Hindlimb muscle (tissue), 1 donor: ENCODE measurements at regions not wholly inside any gene's neighbourhood (a gene's known extent, or its start where the extent isn't known, plus 50 kb on each side); places are given as distances from the start of the nearest gene placed in this dataset.
"Not testable (repeated sequence)": the region's sequence is repeated elsewhere in the genome, so short reads cannot be mapped to it uniquely, and the experiment has no call there.

Experiments used
- DNase-seq: peaks from one replicate; pipeline ENCODE4 v3.0.0-alpha.2; 2013

- DNase-seq: peak; percentile 54
Observed at GRCh38 chrX:155819966-155820491, 61.1 kb upstream of the VAMP7 start.

- DNase-seq: no peak
Observed at GRCh38 chrX:155819525-155819924, 61.6 kb upstream of the VAMP7 start.

GRCh38 chrX:155814391-155814790, 66.8 kb upstream of the VAMP7 start:
- DNase-seq: not testable (repeated sequence)

DNA sequence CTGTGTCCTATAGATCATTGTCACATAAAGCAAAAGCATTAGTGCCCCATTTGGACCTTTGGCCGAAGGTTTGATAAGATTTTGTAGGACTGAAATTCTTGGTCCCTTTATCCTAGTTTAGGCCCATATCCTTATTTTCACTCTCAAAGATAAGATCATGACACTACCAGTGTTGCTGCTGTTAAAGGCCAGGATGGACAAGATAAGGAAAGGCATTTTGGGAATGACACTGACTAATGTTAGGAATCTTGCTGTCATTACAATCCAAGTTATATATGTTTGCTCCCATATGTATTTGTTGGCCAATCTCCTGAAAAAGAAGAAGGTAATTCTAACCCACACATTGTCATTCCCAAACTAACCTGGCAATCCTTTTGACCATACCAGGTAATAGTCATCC, 101.3 kb upstream of the VAMP7 start:
- DNase-seq: no peak

DNA sequence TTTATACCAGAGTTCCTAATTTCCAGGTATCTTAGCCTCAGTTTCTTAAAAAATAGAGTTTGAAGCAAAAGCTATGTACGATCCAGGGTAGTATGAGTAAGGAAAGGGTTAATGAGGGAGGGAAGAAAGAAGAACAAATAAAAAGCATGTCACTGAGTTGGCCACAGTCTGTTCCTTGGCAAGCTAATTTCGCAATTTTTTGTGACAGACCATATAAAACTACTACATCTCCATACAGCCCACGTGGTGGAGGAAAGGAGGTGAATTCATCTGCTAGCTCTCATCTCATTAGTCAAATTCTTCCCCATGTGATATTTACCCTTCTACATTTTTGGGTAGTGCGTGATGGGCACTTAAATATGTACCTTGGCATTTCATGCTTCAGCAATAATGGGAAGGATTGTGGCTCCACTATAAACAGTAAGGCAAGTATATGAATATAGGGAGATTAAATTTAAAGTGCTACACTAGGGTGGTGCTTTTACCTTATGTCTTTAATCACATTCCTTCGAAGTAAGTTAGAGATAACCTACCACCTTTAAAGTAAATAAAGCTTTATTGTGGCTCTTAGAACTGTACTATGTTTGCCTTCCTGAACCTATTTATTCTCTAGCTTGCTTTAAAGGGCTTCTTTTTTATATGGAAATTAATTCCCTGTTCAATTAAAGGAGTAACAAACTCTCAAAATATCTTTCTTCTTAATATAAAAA, 102.1 kb upstream of the VAMP7 start:
- no peak for DNase-seq

DNA sequence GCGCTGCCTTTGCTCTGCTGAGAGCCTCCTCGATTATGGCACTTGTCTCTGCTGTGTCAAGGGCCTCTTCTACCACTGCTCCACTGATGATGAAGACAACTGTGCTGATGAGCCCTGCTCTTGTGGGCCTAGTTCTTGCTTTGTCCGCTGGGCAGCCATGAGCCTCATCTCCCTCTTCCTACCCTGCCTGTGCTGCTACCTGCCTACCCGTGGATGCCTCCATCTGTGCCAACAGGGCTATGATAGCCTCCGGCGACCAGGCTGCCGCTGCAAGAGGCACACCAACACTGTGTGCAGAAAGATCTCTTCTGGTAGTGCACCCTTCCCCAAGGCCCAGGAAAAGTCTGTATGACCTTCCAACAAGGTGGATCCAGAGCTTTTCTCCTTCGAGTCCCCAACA, 106.8 kb upstream of the VAMP7 start:
- no peak for DNase-seq

DNA sequence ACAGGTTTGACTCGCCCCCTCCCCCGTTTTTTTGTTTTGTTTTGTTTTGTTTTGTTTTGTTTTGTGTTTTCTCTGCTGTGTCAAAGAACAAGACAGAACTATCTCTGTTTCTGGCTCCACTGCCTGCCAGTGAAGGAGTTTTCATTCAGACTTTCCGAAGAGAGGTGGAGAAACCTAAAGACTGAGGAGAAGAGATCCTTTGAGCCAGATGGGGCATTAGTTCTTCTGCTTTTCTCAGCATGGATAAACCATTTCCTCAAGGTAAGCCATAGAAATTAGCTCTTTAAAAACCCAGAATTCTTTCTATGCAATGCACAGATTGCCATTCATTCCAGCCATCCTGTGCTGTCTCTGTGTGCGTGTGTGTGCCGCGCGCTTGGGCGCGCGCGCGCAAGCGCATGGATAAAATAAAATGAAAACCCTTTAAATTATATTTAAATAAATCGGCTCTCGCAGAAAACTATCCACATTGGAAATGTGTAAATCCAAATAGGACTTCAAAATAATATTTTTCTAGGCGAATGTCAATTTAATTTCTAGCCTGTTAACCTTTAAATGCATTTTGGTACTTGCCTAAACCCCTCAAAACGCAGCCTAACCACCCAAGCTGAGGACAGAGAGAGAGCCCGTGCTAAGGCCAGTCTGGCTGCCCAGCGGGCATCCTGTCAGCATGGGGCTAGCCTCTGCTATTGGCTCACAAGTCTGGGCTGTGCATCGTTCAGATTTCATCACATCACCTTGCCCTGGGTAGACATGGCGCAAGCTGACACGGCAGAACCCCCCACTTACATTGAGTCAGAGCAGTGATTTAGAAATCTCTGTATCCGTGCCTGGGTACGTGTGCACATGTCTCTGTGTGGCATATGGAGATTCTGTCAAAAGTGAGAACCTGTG, 113.0 kb upstream of the VAMP7 start:
- DNase-seq: peak; percentile 12

DNA sequence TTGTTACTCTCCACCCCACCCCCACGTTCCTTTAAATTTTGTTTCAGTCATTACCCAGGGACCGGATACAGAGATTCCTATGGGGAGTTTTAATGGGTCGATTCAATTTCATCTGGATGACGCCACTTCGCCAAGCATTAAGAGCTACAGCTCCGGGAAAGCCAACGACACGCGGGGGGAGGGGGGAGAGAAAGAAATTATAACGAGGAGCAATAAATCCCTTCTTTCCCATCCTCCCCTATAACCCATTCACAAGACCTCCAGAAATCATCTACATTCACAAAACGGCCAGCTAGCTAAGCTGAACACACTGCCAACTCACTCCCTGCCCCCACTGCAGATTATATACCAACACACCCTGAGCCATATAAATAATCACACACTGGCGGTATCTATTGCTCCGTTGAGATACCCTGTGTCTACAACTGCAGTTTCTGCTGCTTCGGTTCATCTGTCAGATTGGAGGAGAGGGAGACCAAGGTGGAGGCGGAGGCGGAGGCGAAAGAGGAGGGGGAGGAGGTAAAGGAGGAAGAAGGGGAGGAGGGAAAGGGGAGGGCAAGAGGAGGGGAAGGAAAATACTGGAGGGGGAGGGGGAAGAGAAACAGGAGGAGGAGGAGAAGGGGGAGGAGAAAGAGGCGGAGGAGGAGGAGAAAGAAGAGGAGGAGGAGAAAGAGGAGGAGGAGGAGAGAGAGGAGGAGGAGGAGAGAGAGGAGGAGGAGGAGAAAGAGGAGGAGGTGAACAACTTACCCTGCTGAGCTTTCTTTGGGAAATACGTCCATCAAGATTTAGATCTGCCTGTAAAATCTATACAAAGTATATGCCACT, 113.9 kb upstream of the VAMP7 start:
- peak; percentile 78 for DNase-seq

- DNase-seq: no peak
Observed at GRCh38 chrX:155766321-155766720, 114.8 kb upstream of the VAMP7 start.

GRCh38 chrX:155761185-155761584, 120.0 kb upstream of the VAMP7 start:
- DNase-seq: no peak

GRCh38 chrX:155757046-155757759, 123.9 kb upstream of the VAMP7 start:
- DNase-seq: no peak

- no peak for DNase-seq
Observed at GRCh38 chrX:155755706-155756337, 125.3 kb upstream of the VAMP7 start.

- DNase-seq: no peak
Observed at GRCh38 chrX:155751131-155751530, 130.0 kb upstream of the VAMP7 start.

DNA sequence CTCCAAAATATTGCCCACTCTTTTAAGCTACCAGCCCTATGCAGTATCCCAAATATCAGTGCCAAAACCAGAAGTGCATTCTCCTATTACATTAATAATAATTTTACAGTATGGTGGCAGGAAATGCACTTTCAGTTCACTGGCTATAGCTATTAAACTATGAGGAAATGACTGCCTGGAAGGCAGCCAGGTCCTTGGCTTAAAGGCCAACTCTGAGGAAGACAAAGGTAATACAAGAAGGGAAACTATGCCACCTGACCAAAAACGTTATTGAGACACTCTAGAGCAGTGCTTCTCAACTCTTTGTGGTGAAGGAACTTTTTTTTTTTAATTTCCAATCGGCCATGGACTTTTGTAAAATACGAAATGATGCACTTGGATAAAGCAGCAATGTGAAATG, 133.6 kb upstream of the VAMP7 start:
- DNase-seq: peak; percentile 25

- peak; percentile 28 for DNase-seq
Observed at GRCh38 chrX:155745792-155746191, 133.0 kb upstream of the TMLHE start.

GRCh38 chrX:155744534-155744933, 131.8 kb upstream of the TMLHE start:
- DNase-seq: no peak

DNA sequence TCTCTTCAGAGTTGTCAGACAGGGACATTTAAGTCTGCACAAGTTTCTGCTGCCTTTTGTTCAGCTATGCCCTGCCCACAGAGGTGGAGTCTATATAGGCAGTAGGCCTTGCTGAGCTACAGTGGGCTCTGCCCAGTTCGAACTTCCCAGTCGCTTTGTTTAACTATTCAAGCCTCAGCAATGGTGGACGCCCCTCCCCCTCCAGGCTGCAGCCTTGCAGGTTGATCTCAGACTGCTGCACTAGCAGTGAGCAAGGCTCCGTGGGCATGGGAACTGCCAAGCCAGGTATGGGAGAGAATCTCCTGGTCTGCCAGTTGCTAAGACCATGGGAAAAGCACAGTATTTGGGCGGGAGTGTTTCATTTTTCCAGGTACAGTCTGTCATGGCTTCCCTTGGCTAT, 115.6 kb upstream of the TMLHE start:
- not testable (repeated sequence) for DNase-seq

DNA sequence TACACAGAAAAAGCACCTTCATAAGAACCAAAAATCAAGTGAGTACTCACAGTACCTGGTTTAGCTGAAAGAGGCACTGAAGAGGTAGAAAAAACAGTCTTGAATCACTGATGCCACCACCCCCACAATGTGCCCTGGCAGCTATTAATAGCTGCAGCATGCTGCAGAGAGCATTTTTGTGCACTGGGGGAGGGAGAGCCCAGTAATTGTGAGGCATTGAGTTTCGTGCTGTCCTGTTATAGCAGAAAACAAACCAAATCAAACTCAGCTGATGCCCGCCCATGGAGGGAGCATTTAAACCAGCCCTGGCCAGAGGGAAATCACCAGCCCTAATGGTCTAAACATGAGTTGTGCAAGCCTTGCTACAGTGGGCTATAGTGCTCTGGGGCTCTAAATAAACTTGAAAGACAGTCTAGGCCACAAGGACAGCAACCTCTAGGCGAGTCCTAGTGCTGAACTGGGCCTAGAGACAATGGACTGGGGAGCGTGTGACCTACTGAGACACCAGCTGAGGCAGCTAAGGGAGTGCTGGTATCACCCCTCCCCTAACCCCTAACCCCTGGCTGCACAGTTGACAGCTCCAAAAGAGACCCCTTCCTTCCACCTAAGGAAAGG, 106.3 kb upstream of the TMLHE start:
- DNase-seq: no peak

DNA sequence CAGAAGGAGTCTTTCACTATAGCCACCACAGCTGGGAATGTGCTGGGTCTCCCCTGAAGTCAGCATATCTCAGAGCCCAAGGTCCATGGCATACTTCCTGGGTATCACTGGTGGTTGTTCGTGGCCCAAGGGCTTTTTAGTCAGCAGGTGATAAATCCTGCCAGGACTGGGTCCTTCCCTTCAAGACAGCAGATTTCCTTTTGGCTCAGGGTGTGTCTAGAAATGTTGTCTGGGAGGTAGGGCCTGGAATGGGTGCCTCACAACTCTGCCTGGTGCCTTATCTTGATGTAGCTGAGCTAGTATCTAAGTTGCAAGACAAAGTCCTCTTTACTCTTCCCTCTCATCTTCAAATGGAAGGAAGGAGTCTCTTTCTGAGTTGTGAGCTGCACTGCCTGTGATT, 102.4 kb upstream of the TMLHE start:
- DNase-seq: no peak

GRCh38 chrX:155695419-155695818, 82.7 kb upstream of the TMLHE start:
- no peak for DNase-seq

GRCh38 chrX:155694649-155695048, 81.9 kb upstream of the TMLHE start:
- DNase-seq: no peak
